Small intestine (tissue), 7 donors: ENCODE measurements at regions not wholly inside any gene's neighbourhood (a gene's known extent, or its start where the extent isn't known, plus 50 kb on each side); places are given as distances from the start of the nearest gene placed in this dataset.

ENCODE experiments used
- DNase-seq, 2 donors: peaks; one replicate each; pipeline versions ENCODE4 v3.0.0 to v3.0.0-alpha.2; 2013
- FAIRE-seq: peaks from 2 replicates; lab custom pipeline; 2012; peaks lifted over from hg19 to GRCh38; lab: Jason Lieb, UNC
- H3K27ac ChIP-seq, 3 donors: one replicate each; pipeline ENCODE4 v1.5.1; 2013; ENCODE audit warnings: low read length in 2 of 3, mild to moderate bottlenecking in 2 of 3, control low read depth in 1 of 3, inconsistent platforms in 1 of 3, low read depth in 1 of 3, moderate library complexity in 1 of 3
- H3K27me3 ChIP-seq, 3 donors: one replicate each; pipeline ENCODE4 v1.6.1; 2013; ENCODE audit warnings: low read length in 3 of 3, inconsistent platforms in 1 of 3; ENCODE audit not compliant: control insufficient read depth in 3 of 3, insufficient read depth in 3 of 3
- H3K36me3 ChIP-seq, 3 donors: one replicate each; pipeline ENCODE4 v1.6.1; 2013; ENCODE audit warnings: low read length in 3 of 3, inconsistent platforms in 1 of 3, low read depth in 1 of 3, mild to moderate bottlenecking in 1 of 3, moderate library complexity in 1 of 3; ENCODE audit not compliant: control insufficient read depth in 3 of 3, insufficient read depth in 2 of 3
- H3K4me1 ChIP-seq, 3 donors: one replicate each; pipeline ENCODE4 v1.6.1; 2013; ENCODE audit warnings: low read length in 2 of 3, inconsistent platforms in 1 of 3, low read depth in 1 of 3, mild to moderate bottlenecking in 1 of 3, moderate library complexity in 1 of 3; ENCODE audit not compliant: control insufficient read depth in 3 of 3, insufficient read depth in 2 of 3
- H3K4me3 ChIP-seq, 3 donors: one replicate each; pipeline ENCODE4 v1.5.1; 2013; ENCODE audit warnings: low read length in 3 of 3, control low read depth in 1 of 3, inconsistent platforms in 1 of 3, low read depth in 1 of 3, mild to moderate bottlenecking in 1 of 3, moderate library complexity in 1 of 3
- H3K9me3 ChIP-seq, 2 donors: one replicate each; pipeline ENCODE4 v1.6.1; 2013; ENCODE audit warnings: low read depth in 1 of 2, low read length in 1 of 2; ENCODE audit not compliant: control insufficient read depth in 2 of 2, insufficient read depth in 1 of 2
- WGBS, 3 donors: extraction: QIAGEN DNeasy Blood & Tissue Kit; methylation state at CpG; one replicate each; pipeline ENCODE4 v1.1.7; 2013; 5-methylcytosine and 5-hydroxymethylcytosine counted together
- donor health status: healthy with polysubstance abuse.
- donor health status: control.
- donor health status: control.
- donor health status: Bipolar disorder and iron deficiency.
- donor health status: healthy.

GRCh38 chr20:11717562-11717961, 200.1 kb upstream of the BTBD3 start:
- DNase-seq = no peak
- FAIRE-seq = no peak
- Histone ChIP-seq H3K27ac (no peak overlapping the region), H3K4me1 (no peaks in the 10 kb centered on the region), H3K9me3 (no peaks in the 10 kb centered on the region), H3K27me3 (no peaks in the 10 kb centered on the region), H3K36me3 (no peaks in the 10 kb centered on the region), H3K4me3 (no peak overlapping the region)
- 45 to 76% (median 62%) methylated on average over 3 of the region's 3 CpGs for WGBS, 3 donors

GRCh38 chr20:11718474-11719094, 199.1 kb upstream of the BTBD3 start:
- H3K4me1 ChIP-seq = no peaks in the 10 kb centered on the region
- H3K27me3 ChIP-seq = no peaks in the 10 kb centered on the region
- no peaks in the 10 kb centered on the region for H3K36me3 ChIP-seq
- no peaks in the 10 kb centered on the region for H3K9me3 ChIP-seq
- H3K27ac ChIP-seq = no peak overlapping the region
- no peak overlapping the region for H3K4me3 ChIP-seq
- 42 to 78% (median 47%) methylated on average over 1 of the region's 1 CpG for WGBS, 3 donors
- FAIRE-seq = no peak
- no peak for DNase-seq

- FAIRE-seq (no peak), DNase-seq (no peak)
- Histone ChIP-seq H3K4me3 (no peak overlapping the region), H3K36me3 (no peaks in the 10 kb centered on the region), H3K9me3 (no peaks in the 10 kb centered on the region), H3K27ac (no peak overlapping the region), H3K4me1 (no peaks in the 10 kb centered on the region), H3K27me3 (no peaks in the 10 kb centered on the region)
- 38 to 62% (median 54%) methylated on average over 4 of the region's 4 CpGs for WGBS, 3 donors
Observed at GRCh38 chr20:11719153-11719552, 198.5 kb upstream of the BTBD3 start.

DNA sequence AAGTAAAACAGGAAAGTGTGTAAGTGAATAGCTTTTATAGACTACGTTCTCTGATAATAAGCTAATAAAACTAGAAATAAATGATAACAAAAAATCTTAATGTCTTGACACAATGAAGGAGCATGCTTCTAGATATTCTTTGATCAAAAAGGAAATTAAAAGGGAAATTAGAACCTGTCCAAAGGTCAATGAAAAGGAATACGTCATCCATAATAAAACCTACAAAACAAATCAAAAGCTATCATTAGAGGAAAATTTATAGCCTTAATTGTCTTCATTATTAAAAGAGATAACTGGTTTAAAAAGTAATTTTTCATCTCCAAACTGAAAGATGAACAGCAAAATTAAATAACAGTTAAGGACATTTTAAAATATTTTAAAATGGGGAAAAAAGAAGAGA, 196.3 kb upstream of the BTBD3 start:
- H3K27me3 ChIP-seq = no peaks in the 10 kb centered on the region
- H3K27ac ChIP-seq = no peak overlapping the region
- 17 to 56% (median 51%) methylated on average over 2 of the region's 2 CpGs for WGBS, 3 donors
- H3K4me3 ChIP-seq = no peak overlapping the region
- no peaks in the 10 kb centered on the region for H3K4me1 ChIP-seq
- peak; percentile 92 for FAIRE-seq
- no peak for DNase-seq
- no peaks in the 10 kb centered on the region for H3K9me3 ChIP-seq
- no peaks in the 10 kb centered on the region for H3K36me3 ChIP-seq

DNA sequence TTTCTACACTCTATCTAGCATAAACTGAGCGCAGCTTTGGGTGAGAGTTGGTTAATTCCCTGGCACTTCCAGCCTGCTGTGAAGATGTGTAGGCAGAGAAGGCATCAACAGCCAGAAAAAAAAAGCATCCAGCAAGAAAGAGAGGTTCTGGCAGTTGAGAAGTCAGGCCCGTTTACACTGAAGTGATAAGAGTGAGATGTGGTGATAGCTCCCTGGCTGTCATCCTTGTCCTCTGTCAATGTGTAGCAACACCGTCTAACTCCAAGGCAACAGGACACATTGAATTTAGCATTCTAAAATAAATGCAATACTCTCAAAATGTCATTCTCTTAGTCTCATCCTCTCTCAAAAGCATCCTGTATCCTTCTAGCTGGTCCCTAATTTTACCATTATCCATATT, 193.6 kb upstream of the BTBD3 start:
- Histone ChIP-seq H3K27me3 (no peaks in the 10 kb centered on the region), H3K27ac (no peak overlapping the region), H3K36me3 (no peaks in the 10 kb centered on the region), H3K4me3 (no peak overlapping the region), H3K9me3 (no peaks in the 10 kb centered on the region), H3K4me1 (no peaks in the 10 kb centered on the region)
- DNase-seq (no peak), FAIRE-seq (no peak)
- WGBS, 3 donors = 46 to 68% (median 66%) methylated on average over 3 of the region's 3 CpGs

DNA sequence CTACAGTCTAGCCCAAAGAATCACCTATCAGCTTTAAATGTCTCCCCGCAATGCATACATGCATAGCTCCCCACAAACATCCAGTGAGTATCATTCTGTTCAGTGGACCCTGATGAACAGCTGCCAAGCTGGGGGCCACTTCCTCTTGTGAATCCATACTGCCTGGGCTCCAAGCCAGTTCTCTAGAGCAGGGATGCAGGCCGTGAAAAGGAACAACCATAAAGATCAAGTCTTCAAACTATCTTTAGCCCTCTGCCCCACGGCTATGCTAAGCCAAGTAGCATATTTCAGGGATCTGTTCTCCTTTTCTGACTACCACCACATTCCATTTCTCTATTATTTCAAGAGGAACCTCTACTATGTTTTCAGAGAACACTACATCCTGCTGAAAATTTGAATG, 191.7 kb upstream of the BTBD3 start:
- no peaks in the 10 kb centered on the region for H3K4me1 ChIP-seq
- no peaks in the 10 kb centered on the region for H3K27me3 ChIP-seq
- 41 to 51% (median 43%) methylated on average over 3 of the region's 3 CpGs for WGBS, 3 donors
- no peaks in the 10 kb centered on the region for H3K9me3 ChIP-seq
- no peak for DNase-seq
- H3K36me3 ChIP-seq = no peaks in the 10 kb centered on the region
- no peak for FAIRE-seq
- no peak overlapping the region for H3K4me3 ChIP-seq
- H3K27ac ChIP-seq = no peak overlapping the region

GRCh38 chr20:11727708-11728107, 190.0 kb upstream of the BTBD3 start:
- no peaks in the 10 kb centered on the region for H3K9me3 ChIP-seq
- FAIRE-seq = no peak
- H3K4me1 ChIP-seq = no peaks in the 10 kb centered on the region
- no peaks in the 10 kb centered on the region for H3K36me3 ChIP-seq
- H3K27me3 ChIP-seq = no peaks in the 10 kb centered on the region
- H3K4me3 ChIP-seq = no peak overlapping the region
- WGBS, 3 donors = 57 to 84% (median 77%) methylated on average over 1 of the region's 1 CpG
- no peak for DNase-seq
- H3K27ac ChIP-seq = no peak overlapping the region

GRCh38 chr20:11728937-11729336, 188.8 kb upstream of the BTBD3 start:
- DNase-seq (no peak), FAIRE-seq (no peak)
- no peaks in the 10 kb centered on the region for H3K36me3 ChIP-seq
- no peaks in the 10 kb centered on the region for H3K9me3 ChIP-seq
- WGBS, 3 donors = 16 to 59% (median 36%) methylated on average over 2 of the region's 2 CpGs
- H3K4me3 ChIP-seq = no peak overlapping the region
- H3K4me1 ChIP-seq = no peaks in the 10 kb centered on the region
- H3K27me3 ChIP-seq = no peaks in the 10 kb centered on the region
- H3K27ac ChIP-seq = no peak overlapping the region

DNA sequence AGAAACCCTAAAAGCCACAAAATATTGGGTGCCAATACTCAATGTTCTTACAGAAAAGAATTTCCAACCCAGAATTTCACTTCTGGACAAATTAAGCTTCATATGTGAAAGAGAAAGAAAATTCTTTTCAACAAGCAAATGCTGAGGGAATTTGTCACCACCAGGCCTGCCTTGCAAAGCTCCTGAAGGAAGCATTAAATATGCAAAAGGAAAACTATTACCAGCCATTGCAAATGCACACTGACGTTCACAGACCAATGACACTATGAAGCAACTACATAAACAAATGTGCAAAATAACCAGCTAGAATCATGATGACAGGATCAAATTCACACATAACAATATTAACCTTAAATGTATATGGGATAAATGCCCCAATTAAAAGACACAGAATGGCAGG, 187.9 kb upstream of the BTBD3 start:
- Histone ChIP-seq H3K27ac (no peak overlapping the region), H3K4me1 (no peaks in the 10 kb centered on the region), H3K27me3 (no peaks in the 10 kb centered on the region), H3K9me3 (no peaks in the 10 kb centered on the region), H3K4me3 (no peak overlapping the region), H3K36me3 (no peaks in the 10 kb centered on the region)
- DNase-seq (no peak), FAIRE-seq (no peak)
- WGBS, 3 donors = 76 to 91% (median 89%) methylated on average over 1 of the region's 1 CpG
